Activated naive CD4-positive, alpha-beta T cell treated with anti-CD3 and anti-CD28 coated beads, Interleukin-2, amount 10 ng/mL, durations not matched to agents 7 days and 5 days (primary cell): ENCODE measurements at regions not wholly inside any gene's neighbourhood (a gene's known extent, or its start where the extent isn't known, plus 50 kb on each side); places are given as distances from the start of the nearest gene placed in this dataset.
A peak's percentile ranks its signal among the peaks of the same experiment; 100 is the strongest.

Experiments
- CTCF ChIA-PET: fragments of 350-600 bp; sonication (Branson Sonifier 250); formaldehyde crosslinking; loops from one replicate; lab custom pipeline; 2021; ENCODE audit warnings: antibody characterized with exemption; lab: Charles Lee
- DNase-seq: peaks from one replicate; pipeline ENCODE4 v3.0.0-alpha.2; 2020
- H3K27ac Mint-ChIP-seq: one replicate; pipeline ENCODE4 v1.8.0; 2021; ENCODE audit warnings: mild to moderate bottlenecking, moderate library complexity, mixed read lengths
- H3K27me3 Mint-ChIP-seq: one replicate; pipeline ENCODE4 v1.8.0; 2021; ENCODE audit warnings: mild to moderate bottlenecking, mixed read lengths
- H3K36me3 Mint-ChIP-seq: one replicate; pipeline ENCODE4 v1.8.0; 2021; ENCODE audit warnings: mixed read lengths
- H3K4me1 Mint-ChIP-seq: one replicate; pipeline ENCODE4 v1.8.0; 2021; ENCODE audit warnings: mixed read lengths
- H3K4me3 Mint-ChIP-seq: one replicate; pipeline ENCODE4 v1.8.0; 2021; ENCODE audit warnings: mild to moderate bottlenecking, moderate library complexity, mixed read lengths
- H3K9me3 Mint-ChIP-seq: one replicate; pipeline ENCODE4 v1.8.0; 2021; ENCODE audit warnings: mixed read lengths

GRCh38 chr2:55109219-55109891, 59.1 kb upstream of the RTN4 start:
- no peak for DNase-seq
- CTCF ChIA-PET, result interaction anchor here (0.6 kb wide), 1 partner anchor 9 kb away, joined by 3 read pairs; no protein-coding TSS in a partner anchor
- H3K9me3 Mint-ChIP-seq, result no peaks in the 10 kb centered on the region

DNA sequence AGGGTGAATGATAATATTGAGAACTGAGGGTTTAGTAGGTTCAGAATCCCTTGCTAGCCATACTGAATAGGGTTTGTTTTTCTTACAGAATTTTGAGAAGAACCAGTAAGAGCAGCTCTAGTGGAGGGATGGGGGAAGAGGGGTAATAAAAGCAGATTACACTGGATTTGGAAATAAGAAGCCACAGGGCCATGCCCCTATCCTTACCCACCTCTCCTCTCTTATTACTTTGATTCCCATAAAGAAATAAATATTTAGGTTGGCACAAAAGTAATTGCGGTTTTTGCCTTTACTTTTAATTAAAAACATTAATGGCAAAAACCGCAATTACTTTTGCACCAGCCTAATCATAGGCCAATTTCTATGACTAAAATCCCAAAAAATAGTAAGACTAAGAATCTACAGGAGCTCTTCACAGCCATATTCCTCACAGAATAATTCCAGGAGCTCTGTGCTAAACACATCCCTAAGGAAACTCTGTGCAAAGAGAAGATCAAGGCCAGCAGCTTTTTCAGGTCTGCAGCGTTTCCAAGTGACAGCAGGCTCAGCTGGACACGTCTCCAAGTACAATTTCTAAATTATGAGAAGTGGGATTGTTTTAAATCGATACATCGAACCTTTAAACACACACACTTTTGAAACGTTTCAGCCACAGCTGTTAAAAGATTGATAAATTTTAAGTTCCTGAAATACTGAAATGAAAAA, 58.4 kb upstream of the RTN4 start:
- no peak overlapping the region for H3K27ac Mint-ChIP-seq

More at GRCh38 chr2:55109219-55109891, 59.1 kb upstream of the RTN4 start:
- no peaks in the 10 kb centered on the region for H3K4me1 Mint-ChIP-seq
- H3K27ac Mint-ChIP-seq, result no peak overlapping the region
- H3K4me3 Mint-ChIP-seq, result no peak overlapping the region
- no peaks in the 10 kb centered on the region for H3K36me3 Mint-ChIP-seq
- no peaks in the 10 kb centered on the region for H3K27me3 Mint-ChIP-seq

GRCh38 chr2:55107436-55107835, 57.2 kb upstream of the RTN4 start:
- H3K36me3 Mint-ChIP-seq, result no peaks in the 10 kb centered on the region
- no peak for DNase-seq
- CTCF ChIA-PET, result no interaction called here
- H3K27ac Mint-ChIP-seq, result no peak overlapping the region
- H3K9me3 Mint-ChIP-seq, result no peaks in the 10 kb centered on the region
- no peak overlapping the region for H3K4me3 Mint-ChIP-seq
- H3K4me1 Mint-ChIP-seq, result no peaks in the 10 kb centered on the region
- H3K27me3 Mint-ChIP-seq, result no peaks in the 10 kb centered on the region

More for the DNA sequence above, 58.4 kb upstream of the RTN4 start:
- H3K27me3 Mint-ChIP-seq, result no peaks in the 10 kb centered on the region
- H3K4me1 Mint-ChIP-seq, result no peaks in the 10 kb centered on the region
- no peak for DNase-seq
- H3K9me3 Mint-ChIP-seq, result no peaks in the 10 kb centered on the region
- CTCF ChIA-PET, result no interaction called here
- H3K36me3 Mint-ChIP-seq, result no peaks in the 10 kb centered on the region
- no peak overlapping the region for H3K4me3 Mint-ChIP-seq

DNA sequence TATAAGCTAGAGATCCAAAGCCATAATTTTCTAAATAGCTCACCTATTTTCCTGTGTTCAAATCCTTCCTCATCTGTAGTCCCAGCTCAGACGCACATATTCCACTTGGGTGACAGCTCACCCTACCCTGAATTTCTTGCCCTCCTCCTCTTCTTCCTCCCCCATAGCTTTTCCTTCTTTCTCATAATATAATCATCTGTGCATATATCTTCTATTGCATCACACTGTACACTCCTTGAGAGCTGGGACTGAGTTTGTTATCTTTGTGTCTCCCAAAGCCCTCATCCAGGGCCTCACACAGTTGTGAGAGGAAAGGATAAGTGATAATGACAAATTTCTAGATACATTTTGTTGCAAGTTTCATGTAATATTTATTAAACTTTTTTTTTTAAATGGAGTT, 55.9 kb upstream of the RTN4 start:
- no peak overlapping the region for H3K4me3 Mint-ChIP-seq
- CTCF ChIA-PET, result no interaction called here
- no peak overlapping the region for H3K27ac Mint-ChIP-seq
- no peaks in the 10 kb centered on the region for H3K4me1 Mint-ChIP-seq
- H3K27me3 Mint-ChIP-seq, result no peaks in the 10 kb centered on the region
- no peaks in the 10 kb centered on the region for H3K36me3 Mint-ChIP-seq
- DNase-seq, result no peak
- no peaks in the 10 kb centered on the region for H3K9me3 Mint-ChIP-seq

DNA sequence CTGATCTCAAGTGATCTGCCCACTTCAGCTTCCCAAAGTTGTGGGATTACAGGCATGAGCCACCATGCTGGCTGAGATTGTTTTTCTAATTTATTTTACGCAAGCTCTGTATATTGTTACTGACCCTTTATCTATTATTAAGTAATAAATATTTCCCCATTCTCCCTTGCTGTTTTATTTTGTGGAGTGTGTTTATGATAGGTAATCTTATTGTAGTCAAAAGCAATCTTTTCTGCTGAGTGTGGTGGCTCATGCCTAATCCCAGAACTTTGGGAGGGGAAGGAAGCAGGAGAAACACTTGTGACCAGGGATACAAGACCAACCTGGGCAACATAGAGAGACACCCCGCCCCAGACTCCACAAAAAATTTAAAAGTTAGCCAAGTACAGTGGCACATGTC, 55.2 kb upstream of the RTN4 start:
- Mint-ChIP-seq H3K36me3 (no peaks in the 10 kb centered on the region), H3K4me3 (no peak overlapping the region), H3K27me3 (no peaks in the 10 kb centered on the region), H3K4me1 (no peaks in the 10 kb centered on the region), H3K9me3 (no peaks in the 10 kb centered on the region), H3K27ac (no peak overlapping the region)
- CTCF ChIA-PET, result no interaction called here
- DNase-seq, result no peak

- Mint-ChIP-seq H3K9me3 (no peaks in the 10 kb centered on the region), H3K4me1 (peaks cover 13% of the 10 kb centered on the region), H3K27ac (no peak overlapping the region), H3K27me3 (no peaks in the 10 kb centered on the region), H3K4me3 (no peak overlapping the region), H3K36me3 (peaks cover 2% of the 10 kb centered on the region)
- DNase-seq, result no peak
- CTCF ChIA-PET, result no interaction called here
Measured at GRCh38 chr2:55103046-55103445, 52.8 kb upstream of the RTN4 start.

DNA sequence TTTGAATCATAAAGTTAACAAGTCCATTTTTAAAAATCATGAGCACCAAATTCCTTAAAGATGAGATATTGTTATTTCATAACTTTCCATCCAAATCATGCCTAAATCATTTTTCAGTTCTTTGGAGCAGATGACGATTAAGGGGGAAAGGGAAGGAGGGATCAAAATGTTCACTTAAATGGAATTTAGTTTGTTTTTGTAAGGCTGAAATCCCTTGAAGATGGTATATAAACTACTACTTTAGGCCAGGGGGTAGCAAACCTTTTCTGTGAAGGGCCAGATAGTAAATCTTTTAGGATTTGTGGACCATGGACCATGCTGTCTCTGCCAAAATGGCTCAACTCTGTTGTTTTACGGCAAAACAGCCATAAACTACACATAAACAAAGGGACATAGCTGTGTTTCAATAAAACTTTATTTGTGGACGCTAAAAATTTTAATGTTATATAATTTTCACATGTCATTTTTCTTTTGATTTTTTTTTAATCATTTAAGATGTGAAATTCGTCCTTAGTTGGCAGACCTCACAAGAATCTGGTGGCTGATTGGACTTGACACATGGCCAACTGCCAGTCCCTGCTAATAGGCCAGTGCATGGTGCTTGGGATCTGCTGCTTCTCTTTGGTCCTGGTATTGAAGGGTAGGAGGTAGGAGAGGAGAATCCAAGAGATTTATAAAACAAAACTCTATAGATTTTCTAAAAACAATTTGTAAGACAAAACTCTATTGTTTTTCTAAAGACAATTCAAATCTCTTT, 52.0 kb upstream of the RTN4 start:
- peaks cover 2% of the 10 kb centered on the region for H3K36me3 Mint-ChIP-seq
- no peaks in the 10 kb centered on the region for H3K27me3 Mint-ChIP-seq
- no peak for DNase-seq
- H3K9me3 Mint-ChIP-seq, result no peaks in the 10 kb centered on the region
- H3K4me3 Mint-ChIP-seq, result no peak overlapping the region
- CTCF ChIA-PET, result no interaction called here
- H3K4me1 Mint-ChIP-seq, result peaks cover 13% of the 10 kb centered on the region
- no peak overlapping the region for H3K27ac Mint-ChIP-seq

DNA sequence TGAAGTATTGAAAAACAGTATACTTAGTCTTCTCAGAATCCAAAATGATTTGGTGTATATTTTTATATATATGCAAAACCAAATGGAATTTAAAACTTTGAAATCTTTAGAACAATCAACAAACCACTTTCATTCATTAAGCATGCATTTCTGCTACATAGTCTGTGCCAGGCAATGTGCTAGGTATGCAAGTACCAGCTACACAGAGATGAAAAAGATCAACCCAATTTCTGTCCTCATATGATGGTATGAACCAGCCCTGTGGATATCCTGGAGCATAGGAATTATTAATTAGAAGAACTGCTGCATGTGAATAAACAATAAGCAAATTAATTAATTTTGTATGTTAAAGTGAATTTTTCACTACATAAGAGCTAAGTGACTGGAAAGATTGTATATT, 51.2 kb upstream of the RTN4 start:
- no peaks in the 10 kb centered on the region for H3K9me3 Mint-ChIP-seq
- no peak for DNase-seq
- CTCF ChIA-PET, result no interaction called here
- no peak overlapping the region for H3K4me3 Mint-ChIP-seq
- H3K27me3 Mint-ChIP-seq, result no peaks in the 10 kb centered on the region
- H3K27ac Mint-ChIP-seq, result no peak overlapping the region
- peaks cover 13% of the 10 kb centered on the region for H3K4me1 Mint-ChIP-seq
- H3K36me3 Mint-ChIP-seq, result peaks cover 2% of the 10 kb centered on the region

- Mint-ChIP-seq H3K4me1 (peaks cover 13% of the 10 kb centered on the region), H3K4me3 (no peak overlapping the region), H3K9me3 (no peaks in the 10 kb centered on the region), H3K27me3 (no peaks in the 10 kb centered on the region), H3K27ac (peak overlapping the region; percentile 35), H3K36me3 (peaks cover 2% of the 10 kb centered on the region)
- CTCF ChIA-PET, result interaction anchor here (0.9 to 1.5 kb wide), 2 partner anchors 52 to 69 kb away, joined by 3 to 5 read pairs; no protein-coding TSS in a partner anchor
- DNase-seq, result no peak
Measured at GRCh38 chr2:55099878-55100820, 49.9 kb upstream of the RTN4 start.
